Activated CD4-positive, alpha-beta T cell treated with anti-CD3 and anti-CD28 coated beads for 4 hours (primary cell): ENCODE measurements at regions not wholly inside any gene's neighbourhood (a gene's known extent, or its start where the extent isn't known, plus 50 kb on each side); places are given as distances from the start of the nearest gene placed in this dataset.
A peak's percentile ranks its signal among the peaks of the same experiment; 100 is the strongest.

Source experiments
- DNase-seq, 2 donors: peaks; one replicate each; pipeline ENCODE4 v3.0.0-alpha.2; 2020

GRCh38 chr10:33126742-33127141 lies 168.7 kb upstream of the ITGB1 start:
- peak in 1 of 2 donors; percentile 31 for DNase-seq

DNA sequence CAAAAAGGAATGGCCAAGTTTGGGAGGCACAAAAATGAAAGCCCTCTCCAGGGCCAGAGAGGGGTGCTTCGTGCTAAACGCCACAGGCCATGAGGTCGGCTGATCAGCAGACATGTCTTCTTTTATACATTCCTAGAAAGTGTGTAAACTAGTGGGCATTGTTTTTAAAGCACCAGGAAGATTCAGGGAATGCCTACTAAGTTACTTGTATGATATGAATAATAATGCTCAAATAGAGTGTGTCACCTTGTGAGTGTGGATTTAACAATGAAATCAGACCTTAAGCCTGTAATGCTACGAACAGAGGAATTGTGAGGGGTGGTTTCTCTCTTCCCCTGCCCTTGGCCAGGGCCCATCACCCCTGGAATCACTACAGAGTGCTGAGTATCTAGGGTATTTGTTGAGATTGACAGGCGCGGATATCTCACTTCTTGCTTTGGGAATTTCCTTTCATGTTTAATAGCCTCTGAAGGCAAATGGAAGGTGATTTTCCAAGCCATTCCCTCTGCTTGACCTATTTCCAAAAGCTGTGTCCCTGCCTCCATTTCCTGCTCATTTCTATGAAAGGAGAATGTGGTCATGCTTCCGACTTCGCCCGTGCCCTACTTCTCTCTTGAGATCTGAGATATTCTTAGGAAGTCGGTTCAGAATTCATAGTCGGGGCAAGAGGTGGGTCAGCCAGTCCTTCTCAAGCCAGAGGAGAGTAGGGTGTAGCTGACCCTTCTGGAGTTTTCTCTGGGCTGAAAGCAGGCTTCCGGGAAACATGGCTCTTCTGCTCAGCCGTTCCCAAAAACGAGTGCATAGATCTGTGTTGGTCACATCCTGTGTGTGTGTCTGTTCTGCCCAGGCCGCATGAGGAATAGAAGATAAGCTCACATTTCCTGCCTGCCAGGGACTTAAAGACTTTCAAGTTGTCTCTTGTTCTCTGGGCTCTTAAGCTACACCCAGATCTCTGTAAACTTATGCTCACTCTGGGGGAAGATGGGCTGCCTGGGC lies 167.8 kb upstream of the ITGB1 start:
- DNase-seq = peak; percentile 47 to 48

GRCh38 chr10:33125111-33125510 lies 167.1 kb upstream of the ITGB1 start:
- no peak for DNase-seq

- DNase-seq = no peak
Observed at GRCh38 chr10:33123680-33124079, 165.7 kb upstream of the ITGB1 start.

DNA sequence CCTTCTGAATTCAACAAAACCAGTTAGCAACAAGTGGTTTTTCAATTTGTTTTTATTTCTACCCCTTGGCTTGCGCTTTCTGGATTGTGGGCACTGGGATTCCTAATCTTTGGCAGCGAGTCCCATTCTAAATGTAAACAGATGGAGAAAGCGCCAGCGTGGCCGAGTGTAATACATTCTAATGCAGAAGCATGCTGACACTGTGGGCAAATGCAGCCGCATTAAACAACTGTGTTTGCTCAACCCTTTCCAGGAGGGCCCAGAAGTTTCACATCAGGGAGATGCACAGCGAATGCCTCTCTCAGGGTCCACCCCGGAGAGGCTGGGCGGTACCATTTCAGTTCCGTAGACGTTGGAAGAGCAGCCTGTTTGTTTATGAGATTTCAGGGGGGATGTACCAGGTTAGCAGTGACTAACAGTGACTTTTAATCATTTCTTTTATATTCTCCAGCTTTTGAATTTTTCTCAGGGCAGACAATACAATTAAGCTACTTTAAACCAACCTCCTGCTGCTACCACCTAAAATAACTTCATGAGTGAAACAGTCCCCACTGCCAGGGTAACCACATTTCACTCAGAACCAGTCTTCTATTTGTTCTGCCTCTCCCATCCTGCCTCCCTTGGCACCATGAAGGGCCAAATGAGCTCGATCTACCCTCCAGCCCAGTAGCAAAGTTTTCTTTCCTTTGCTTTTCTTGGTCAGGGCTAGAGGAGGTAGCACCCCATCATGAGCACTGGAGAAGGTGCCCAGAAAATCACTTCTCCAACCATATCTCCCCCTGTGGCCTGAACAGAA lies 164.2 kb upstream of the ITGB1 start:
- no peak for DNase-seq

DNA sequence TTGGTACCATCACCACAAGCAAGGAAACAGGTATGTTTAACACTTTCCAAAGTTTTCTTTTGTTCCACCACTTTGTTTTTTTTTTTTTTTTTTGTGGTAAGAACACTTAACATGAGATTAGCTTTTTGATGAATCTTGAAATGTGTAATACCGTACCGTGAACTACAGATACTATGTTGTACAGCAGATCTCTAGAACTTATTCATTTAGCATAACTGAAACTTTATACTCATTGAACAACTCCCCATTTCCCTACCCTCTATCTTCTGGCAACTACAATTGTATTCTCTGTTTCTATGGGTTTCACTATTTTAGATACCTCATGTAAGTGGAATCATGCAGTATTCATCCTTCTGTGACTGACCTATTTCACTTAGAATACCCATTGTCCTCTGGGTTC lies 162.7 kb upstream of the ITGB1 start:
- no peak for DNase-seq

DNA sequence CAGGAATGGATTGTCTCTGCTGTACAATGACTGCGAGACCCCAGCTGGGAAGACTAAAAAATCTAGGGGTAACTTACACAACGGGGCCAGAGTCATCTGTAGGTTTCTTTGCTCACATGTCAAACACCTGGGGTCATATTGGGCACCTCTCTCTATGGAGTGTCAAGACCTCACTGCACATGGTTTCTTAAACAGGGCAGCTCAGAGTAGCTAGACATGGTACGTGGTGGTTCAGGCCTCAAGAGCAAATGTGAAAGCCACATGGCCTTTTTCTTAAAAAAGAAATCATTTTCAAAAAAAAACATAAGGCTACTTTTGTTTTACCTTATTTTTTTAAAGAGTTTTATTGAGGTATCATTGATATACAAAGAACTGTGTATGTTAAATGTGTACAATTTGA lies 162.2 kb upstream of the ITGB1 start:
- no peak for DNase-seq

DNA sequence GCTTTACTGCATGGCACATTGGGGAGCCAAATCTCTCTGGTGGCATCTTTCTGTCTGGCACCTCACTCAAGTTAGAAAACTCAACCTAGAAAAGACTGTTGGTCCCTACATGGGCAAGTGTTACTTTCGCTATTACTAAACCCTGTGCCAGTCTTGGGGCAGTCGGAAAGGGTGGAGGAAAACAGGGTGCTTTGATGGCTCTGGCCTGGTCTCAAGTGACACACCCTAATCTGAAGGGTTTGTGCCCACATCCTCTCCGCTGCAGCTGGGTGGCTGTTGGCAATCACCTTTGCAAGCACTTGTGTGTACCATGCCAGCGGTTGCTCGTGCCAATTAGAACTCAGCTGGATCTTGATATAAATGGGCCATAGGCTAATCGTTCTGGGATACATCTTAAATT lies 159.8 kb upstream of the ITGB1 start:
- DNase-seq = peak in 1 of 2 donors; percentile 42

GRCh38 chr10:33117230-33117629 lies 159.2 kb upstream of the ITGB1 start:
- no peak for DNase-seq

- DNase-seq = no peak
Observed at GRCh38 chr10:33115738-33116719, 158.0 kb upstream of the ITGB1 start.

DNA sequence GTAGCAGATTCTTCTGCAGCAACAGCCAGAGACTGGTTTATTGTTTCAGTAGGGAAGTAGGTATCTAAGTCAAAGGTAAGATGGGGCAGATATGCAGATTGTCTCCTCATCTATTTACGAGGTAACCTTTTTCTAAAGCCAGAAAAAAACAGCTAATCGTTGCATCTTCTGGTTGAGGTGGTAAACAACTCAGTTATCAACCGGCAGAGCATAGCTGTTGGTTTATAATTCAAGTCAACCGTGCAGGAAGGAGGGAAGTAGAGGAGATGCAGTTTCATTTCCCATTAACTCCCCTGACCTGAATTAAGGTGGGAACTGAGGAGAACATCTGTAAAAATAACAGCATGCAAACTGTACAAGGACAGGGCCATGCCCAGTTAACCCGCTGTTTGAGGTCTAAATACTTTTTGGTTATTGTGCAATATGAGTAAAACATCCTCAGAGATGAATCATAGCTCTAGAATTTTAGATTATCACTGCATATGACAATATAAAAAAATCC lies 156.5 kb upstream of the ITGB1 start:
- no peak for DNase-seq

- DNase-seq = no peak
Observed at GRCh38 chr10:33113466-33113865, 155.4 kb upstream of the ITGB1 start.

GRCh38 chr10:33112831-33113455 lies 154.9 kb upstream of the ITGB1 start:
- DNase-seq = no peak

- no peak for DNase-seq
Observed at GRCh38 chr10:33111488-33112051, 153.5 kb upstream of the ITGB1 start.

- DNase-seq = no peak
Observed at GRCh38 chr10:33109788-33110469, 151.9 kb upstream of the ITGB1 start.

DNA sequence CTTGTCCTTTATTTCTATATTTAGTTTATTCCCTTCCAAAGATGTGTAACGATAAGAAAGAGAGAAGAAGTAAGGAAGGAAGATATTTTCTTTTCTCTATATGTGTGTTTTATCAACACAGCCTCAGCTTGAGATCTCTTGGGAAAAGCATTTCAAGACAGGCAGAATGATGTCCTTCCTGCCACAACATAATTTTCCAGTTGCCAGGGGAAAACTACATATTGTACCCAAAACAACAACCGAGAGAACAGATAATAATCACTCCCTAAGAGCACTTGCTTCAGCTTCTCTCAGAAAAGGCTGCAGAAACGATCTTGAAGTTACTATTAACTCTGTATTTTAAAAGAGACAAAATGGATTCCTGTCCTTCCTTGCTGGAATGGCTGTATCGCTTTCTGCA lies 151.4 kb upstream of the ITGB1 start:
- DNase-seq = no peak

DNA sequence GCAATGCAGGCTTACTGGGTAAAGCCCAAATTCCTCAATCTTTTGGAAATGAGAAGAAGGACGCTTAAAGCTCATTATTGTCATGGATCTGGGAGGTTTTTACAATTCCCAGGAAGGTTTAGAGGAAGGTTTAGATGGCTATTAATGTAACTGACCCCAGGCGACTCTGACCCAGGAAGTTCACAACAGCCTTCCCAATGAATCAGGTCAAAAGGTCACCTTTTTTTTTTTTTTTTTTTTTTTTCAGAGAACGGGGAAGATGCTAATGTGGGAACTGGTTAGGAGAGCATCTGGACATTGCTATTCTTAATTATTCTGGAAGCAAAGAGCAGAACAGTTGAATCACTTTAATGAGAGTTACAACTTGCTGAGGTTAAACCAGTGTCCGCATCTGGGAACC lies 149.9 kb upstream of the ITGB1 start:
- no peak for DNase-seq

DNA sequence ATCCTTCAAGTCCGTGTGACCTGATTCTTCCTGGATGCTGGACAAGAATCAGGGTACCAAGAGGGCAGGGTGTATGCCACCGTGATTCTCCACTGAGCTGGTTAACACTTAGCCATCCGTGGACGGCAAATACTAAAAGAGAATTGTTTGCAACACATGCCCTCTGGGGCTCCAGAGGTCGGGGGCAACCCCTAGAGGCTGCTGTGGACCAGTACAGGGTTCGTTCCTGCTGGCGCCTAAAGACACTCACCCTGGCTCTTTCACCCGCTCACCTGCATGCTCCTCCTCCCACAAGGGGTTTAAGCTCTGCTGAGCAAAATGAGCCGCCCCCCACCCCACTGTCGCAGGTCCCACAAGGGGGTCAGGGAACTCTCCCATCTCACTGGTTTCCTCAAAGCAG lies 148.7 kb upstream of the ITGB1 start:
- DNase-seq = no peak

- DNase-seq = no peak
Observed at GRCh38 chr10:33103863-33104379, 145.9 kb upstream of the ITGB1 start.

- DNase-seq = no peak
Observed at GRCh38 chr10:33102071-33102470, 144.0 kb upstream of the ITGB1 start.

DNA sequence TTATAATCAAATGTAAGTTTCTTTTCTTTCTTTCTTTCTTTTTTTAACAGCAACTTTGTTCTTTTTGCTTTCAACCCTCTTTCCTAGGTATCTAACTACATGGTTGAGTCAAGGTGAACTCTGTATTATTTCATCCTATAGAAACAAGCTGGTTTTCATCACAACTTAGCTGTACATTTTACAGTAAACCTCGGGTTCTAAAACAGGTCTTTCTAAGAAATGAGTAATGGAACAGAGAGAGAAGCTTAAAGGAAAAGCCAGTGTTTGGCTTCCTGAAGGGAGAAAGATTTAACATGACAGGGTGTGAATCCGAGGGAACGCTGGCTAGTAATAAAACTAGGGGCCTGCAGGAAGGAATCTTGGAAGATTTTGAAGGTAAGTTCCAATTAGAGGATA lies 143.4 kb upstream of the ITGB1 start:
- no peak for DNase-seq
